ENCODE measurements at regions not wholly inside any gene's neighbourhood (a gene's known extent, or its start where the extent isn't known, plus 50 kb on each side); places are given as distances from the start of the nearest gene placed in this dataset.

DNA sequence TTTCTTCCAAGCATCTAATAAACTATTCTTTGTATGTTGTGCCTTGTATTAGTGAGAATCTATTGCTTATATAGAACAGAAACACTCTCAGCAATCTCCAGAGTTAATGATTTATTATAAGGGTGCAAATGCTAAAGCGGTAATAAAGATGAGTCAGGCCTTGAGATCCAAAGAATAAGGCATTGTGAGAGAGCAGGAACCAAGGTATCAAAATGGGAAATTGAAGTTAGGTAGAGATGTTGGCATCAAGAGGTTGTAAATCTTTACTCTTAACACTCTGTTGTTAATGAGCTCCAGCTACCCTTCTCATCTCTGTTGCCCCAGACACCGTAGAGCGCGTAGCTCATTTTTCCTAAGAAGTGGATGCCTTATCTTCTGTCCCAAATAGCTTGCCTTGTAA is 375.2 kb downstream of the ARL4A start:
- TF ChIP-seq EP300 (IDR thresholded peaks at IDR 0.05) (no peak), CTCF (IDR thresholded peaks at IDR 0.05) (no peak)
